Endodermal cell (in vitro differentiated cells): ENCODE measurements at regions not wholly inside any gene's neighbourhood (a gene's known extent, or its start where the extent isn't known, plus 50 kb on each side); places are given as distances from the start of the nearest gene placed in this dataset.

Source experiments
- DNase-seq: peaks from one replicate; pipeline ENCODE4 v3.0.0-alpha.2; 2017
- H3K27ac ChIP-seq: 2 replicates; pipeline ENCODE4 v1.5.1; 2013; ENCODE audit warnings: mild to moderate bottlenecking, low read depth, low read length, moderate library complexity
- H3K27me3 ChIP-seq: 2 replicates; pipeline ENCODE4 v1.6.1; 2013; ENCODE audit warnings: mild to moderate bottlenecking, low read length, moderate library complexity; ENCODE audit not compliant: insufficient read depth, control insufficient read depth, poor library complexity, severe bottlenecking
- H3K36me3 ChIP-seq: 2 replicates; pipeline ENCODE4 v1.7.0; 2013; ENCODE audit warnings: mild to moderate bottlenecking, low read length, moderate library complexity; ENCODE audit not compliant: control insufficient read depth, insufficient read depth
- H3K4me1 ChIP-seq: one replicate; pipeline ENCODE4 v1.7.0; 2013; ENCODE audit warnings: low read length; ENCODE audit not compliant: control insufficient read depth, insufficient read depth
- H3K4me3 ChIP-seq: 2 replicates; pipeline ENCODE4 v1.5.1; 2013; ENCODE audit warnings: mild to moderate bottlenecking, low read length, moderate library complexity
- H3K9ac ChIP-seq: 2 replicates; pipeline ENCODE4 v1.6.1; 2013; ENCODE audit warnings: mild to moderate bottlenecking, low read length, moderate library complexity; ENCODE audit not compliant: poor library complexity, severe bottlenecking; ENCODE audit errors: extremely low read depth
- H3K9me3 ChIP-seq: 2 replicates; pipeline ENCODE4 v1.6.1; 2013; ENCODE audit warnings: mild to moderate bottlenecking, low read length, moderate library complexity; ENCODE audit not compliant: control insufficient read depth
- H3K27ac Mint-ChIP-seq: 2 replicates; pipeline ENCODE4 v1.8.0; 2020; ENCODE audit warnings: mixed read lengths
- H3K27me3 Mint-ChIP-seq: 2 replicates; pipeline ENCODE4 v1.8.0; 2021; ENCODE audit warnings: mild to moderate bottlenecking, mixed read lengths; ENCODE audit not compliant: insufficient read depth
- H3K36me3 Mint-ChIP-seq: 2 replicates; pipeline ENCODE4 v1.8.0; 2020; ENCODE audit warnings: low read depth, mixed read lengths
- H3K4me1 Mint-ChIP-seq: 2 replicates; pipeline ENCODE4 v1.8.0; 2020; ENCODE audit warnings: mixed read lengths
- H3K4me3 Mint-ChIP-seq: 2 replicates; pipeline ENCODE4 v1.8.0; 2020; ENCODE audit warnings: mild to moderate bottlenecking, moderate library complexity, mixed read lengths
- H3K9me3 Mint-ChIP-seq: 2 replicates; pipeline ENCODE4 v1.8.0; 2020; ENCODE audit warnings: mild to moderate bottlenecking, mixed read lengths
- WGBS, 2 experiments: methylation state at CpG; one replicate each; pipeline versions ENCODE4 v1.1.5 to v1.1.7; 2013; ENCODE audit warnings: missing lambda C conversion rate in 2 of 2, mixed read lengths in 1 of 2; ENCODE audit not compliant: insufficient coverage in 1 of 2, insufficient read length in 1 of 2; 5-methylcytosine and 5-hydroxymethylcytosine counted together
- TF ChIP-seq, protein P1 (sequence below): fragments of 200-600 bp; sonication (generic); conservative IDR thresholded peaks from 2 replicates; pipeline ENCODE4 v1.5.0; 2021; ENCODE audit warnings: antibody characterized with exemption, mild to moderate bottlenecking

GRCh38 chr3:95899494-95899893 is 914.9 kb upstream of the EPHA6 start:
- Mint-ChIP-seq H3K9me3 (no peaks in the 10 kb centered on the region), H3K27me3 (no peaks in the 10 kb centered on the region), H3K27ac (no peak overlapping the region), H3K36me3 (no peaks in the 10 kb centered on the region), H3K4me1 (no peaks in the 10 kb centered on the region), H3K4me3 (no peak overlapping the region)
- H3K9me3 ChIP-seq: no peaks in the 10 kb centered on the region
- no peak overlapping the region for H3K4me3 ChIP-seq
- H3K27me3 ChIP-seq: no peaks in the 10 kb centered on the region
- no peak overlapping the region for H3K9ac ChIP-seq
- H3K36me3 ChIP-seq: no peaks in the 10 kb centered on the region
- H3K4me1 ChIP-seq: no peaks in the 10 kb centered on the region
- H3K27ac ChIP-seq: no peak overlapping the region
- TF ChIP-seq, protein P1, sequence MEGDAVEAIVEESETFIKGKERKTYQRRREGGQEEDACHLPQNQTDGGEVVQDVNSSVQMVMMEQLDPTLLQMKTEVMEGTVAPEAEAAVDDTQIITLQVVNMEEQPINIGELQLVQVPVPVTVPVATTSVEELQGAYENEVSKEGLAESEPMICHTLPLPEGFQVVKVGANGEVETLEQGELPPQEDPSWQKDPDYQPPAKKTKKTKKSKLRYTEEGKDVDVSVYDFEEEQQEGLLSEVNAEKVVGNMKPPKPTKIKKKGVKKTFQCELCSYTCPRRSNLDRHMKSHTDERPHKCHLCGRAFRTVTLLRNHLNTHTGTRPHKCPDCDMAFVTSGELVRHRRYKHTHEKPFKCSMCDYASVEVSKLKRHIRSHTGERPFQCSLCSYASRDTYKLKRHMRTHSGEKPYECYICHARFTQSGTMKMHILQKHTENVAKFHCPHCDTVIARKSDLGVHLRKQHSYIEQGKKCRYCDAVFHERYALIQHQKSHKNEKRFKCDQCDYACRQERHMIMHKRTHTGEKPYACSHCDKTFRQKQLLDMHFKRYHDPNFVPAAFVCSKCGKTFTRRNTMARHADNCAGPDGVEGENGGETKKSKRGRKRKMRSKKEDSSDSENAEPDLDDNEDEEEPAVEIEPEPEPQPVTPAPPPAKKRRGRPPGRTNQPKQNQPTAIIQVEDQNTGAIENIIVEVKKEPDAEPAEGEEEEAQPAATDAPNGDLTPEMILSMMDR: no peak
- no peak for DNase-seq
- WGBS, 2 experiments: 89% methylated on average over 2 of the region's 2 CpGs; no CpG with 5 or more reads in 1 of the 2 experiments

DNA sequence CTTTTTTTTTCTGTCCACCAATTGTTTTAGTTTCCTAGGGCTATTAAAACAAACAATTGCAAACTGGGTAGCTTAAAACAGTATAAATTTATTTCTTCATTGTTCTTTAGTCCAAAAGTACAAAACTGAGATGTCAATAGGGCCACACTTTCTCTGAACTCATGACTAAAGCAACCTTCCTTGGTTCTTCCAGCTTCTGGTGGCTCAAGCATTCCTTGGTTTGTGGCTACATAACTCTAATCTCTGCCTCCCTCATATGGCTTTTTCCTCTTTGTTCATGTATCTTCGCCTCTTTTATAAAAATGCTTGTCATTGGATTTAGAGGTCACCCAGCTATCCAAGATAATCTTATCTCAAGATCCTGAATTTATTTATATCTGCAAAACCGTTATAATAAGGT is 914.5 kb upstream of the EPHA6 start:
- no peak overlapping the region for H3K4me3 Mint-ChIP-seq

DNA sequence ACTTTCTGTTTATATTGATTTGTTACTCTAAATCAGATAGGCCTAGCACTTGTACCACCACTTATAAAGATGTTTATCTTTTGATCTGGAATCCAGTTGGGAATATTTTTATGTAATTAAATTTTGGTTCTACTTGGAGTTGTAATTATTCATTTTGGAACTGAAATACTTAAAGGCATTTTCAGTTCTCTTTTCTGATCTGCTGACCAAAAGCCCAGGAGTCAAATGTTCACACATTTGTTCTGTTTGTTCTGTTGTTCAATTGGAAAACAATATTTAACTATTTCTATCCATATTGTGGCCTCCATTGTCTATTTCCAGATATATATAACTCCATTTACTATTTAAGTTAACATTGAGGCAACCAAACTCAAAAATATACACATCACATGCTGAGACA is 912.4 kb upstream of the EPHA6 start:
- Histone ChIP-seq H3K36me3 (no peaks in the 10 kb centered on the region), H3K9me3 (no peaks in the 10 kb centered on the region), H3K4me1 (no peaks in the 10 kb centered on the region), H3K27ac (no peak overlapping the region), H3K27me3 (no peaks in the 10 kb centered on the region), H3K4me3 (no peak overlapping the region), H3K9ac (no peak overlapping the region)
- no peak for DNase-seq
- Mint-ChIP-seq H3K36me3 (no peaks in the 10 kb centered on the region), H3K27me3 (no peaks in the 10 kb centered on the region), H3K27ac (no peak overlapping the region), H3K9me3 (peaks cover 2% of the 10 kb centered on the region), H3K4me3 (no peak overlapping the region), H3K4me1 (no peaks in the 10 kb centered on the region)
- TF ChIP-seq, protein P1: no peak

More for the DNA sequence above, 914.5 kb upstream of the EPHA6 start:
- Histone ChIP-seq H3K27me3 (no peaks in the 10 kb centered on the region), H3K4me1 (no peaks in the 10 kb centered on the region), H3K4me3 (no peak overlapping the region), H3K9me3 (no peaks in the 10 kb centered on the region), H3K27ac (no peak overlapping the region), H3K36me3 (no peaks in the 10 kb centered on the region), H3K9ac (no peak overlapping the region)
- no peak for DNase-seq
- H3K4me1 Mint-ChIP-seq: no peaks in the 10 kb centered on the region
- H3K36me3 Mint-ChIP-seq: no peaks in the 10 kb centered on the region
- H3K27ac Mint-ChIP-seq: no peak overlapping the region
- TF ChIP-seq, protein P1: no peak
- no peaks in the 10 kb centered on the region for H3K27me3 Mint-ChIP-seq
- 91 to 100% methylated on average over 1 to 2 of the region's 2 CpGs for WGBS, 2 experiments
- H3K9me3 Mint-ChIP-seq: no peaks in the 10 kb centered on the region
